ENCODE measurements at regions not wholly inside any gene's neighbourhood (a gene's known extent, or its start where the extent isn't known, plus 50 kb on each side); places are given as distances from the start of the nearest gene placed in this dataset.

GRCh38 chr10:128549101-128549608 is 422.9 kb upstream of the MKI67 start:
- no peak for TF ChIP-seq POLR2A (IDR thresholded peaks at IDR 0.05)
- no peak for TF ChIP-seq CTCF (IDR thresholded peaks at IDR 0.05)
- TF ChIP-seq EP300 (IDR thresholded peaks at IDR 0.05), result no peak

Data from ovary (tissue), 3 donors.